ENCODE measurements at regions not wholly inside any gene's neighbourhood (a gene's known extent, or its start where the extent isn't known, plus 50 kb on each side); places are given as distances from the start of the nearest gene placed in this dataset.

DNA sequence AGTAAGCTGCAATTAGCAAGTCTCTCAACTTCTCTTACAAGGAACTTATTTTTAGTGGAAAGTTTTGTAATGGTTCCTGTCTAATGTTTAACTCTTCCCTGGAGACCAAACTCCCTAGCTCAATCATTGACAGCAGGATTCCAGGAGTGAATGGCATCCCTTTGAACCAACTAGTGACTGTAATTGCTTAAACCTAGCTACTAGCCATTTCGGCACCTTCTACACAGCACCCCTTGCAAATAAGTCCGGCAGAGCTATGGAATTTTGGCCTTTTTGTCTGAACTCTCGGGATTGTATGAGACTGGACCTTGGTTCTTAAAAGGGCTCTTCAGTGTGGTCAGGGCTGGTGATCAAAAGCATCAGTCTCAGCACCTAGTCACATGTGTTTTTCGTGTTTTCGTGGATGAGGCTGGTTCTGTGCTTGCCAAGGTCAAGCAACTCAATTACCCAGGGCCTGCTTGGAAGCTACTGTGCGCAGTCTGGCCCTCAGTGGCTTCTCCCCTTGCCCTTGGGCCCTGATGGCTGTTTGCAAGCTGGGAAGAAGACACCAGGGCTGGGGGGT is 135.3 kb upstream of the NEDD9 start:
- ATAC-seq (ENCODE audit: insufficient read depth, low read depth) (no peak), DNase-seq (no peak)
- 0 out of 2 replicates have a peak, but pooled peaks cover 2% of the 10 kb centered on the region for H3K79me2 ChIP-seq (ENCODE audit: insufficient read depth, low read length)
- TF ChIP-seq, protein P1, sequence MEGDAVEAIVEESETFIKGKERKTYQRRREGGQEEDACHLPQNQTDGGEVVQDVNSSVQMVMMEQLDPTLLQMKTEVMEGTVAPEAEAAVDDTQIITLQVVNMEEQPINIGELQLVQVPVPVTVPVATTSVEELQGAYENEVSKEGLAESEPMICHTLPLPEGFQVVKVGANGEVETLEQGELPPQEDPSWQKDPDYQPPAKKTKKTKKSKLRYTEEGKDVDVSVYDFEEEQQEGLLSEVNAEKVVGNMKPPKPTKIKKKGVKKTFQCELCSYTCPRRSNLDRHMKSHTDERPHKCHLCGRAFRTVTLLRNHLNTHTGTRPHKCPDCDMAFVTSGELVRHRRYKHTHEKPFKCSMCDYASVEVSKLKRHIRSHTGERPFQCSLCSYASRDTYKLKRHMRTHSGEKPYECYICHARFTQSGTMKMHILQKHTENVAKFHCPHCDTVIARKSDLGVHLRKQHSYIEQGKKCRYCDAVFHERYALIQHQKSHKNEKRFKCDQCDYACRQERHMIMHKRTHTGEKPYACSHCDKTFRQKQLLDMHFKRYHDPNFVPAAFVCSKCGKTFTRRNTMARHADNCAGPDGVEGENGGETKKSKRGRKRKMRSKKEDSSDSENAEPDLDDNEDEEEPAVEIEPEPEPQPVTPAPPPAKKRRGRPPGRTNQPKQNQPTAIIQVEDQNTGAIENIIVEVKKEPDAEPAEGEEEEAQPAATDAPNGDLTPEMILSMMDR (IDR thresholded peaks at IDR 0.05; ENCODE audit: borderline replicate concordance, extremely low read depth, low read length, poor library complexity, severe bottlenecking): no peak
- TF ChIP-seq EZH2 (IDR thresholded peaks at IDR 0.05; ENCODE audit: borderline replicate concordance, low read depth, low read length, severe bottlenecking): no peak
- H3K27me3 ChIP-seq (ENCODE audit: insufficient read depth, low read length, poor library complexity): no peaks in the 10 kb centered on the region
- H4K20me1 ChIP-seq (ENCODE audit: insufficient read depth, low read length): 0 out of 2 replicates have a peak, but pooled peaks cover 6% of the 10 kb centered on the region
- H3K4me3 ChIP-seq (ENCODE audit: low read depth in 1 of 2, low read length in 2 of 2): no peak overlapping the region
- H3K9me3 ChIP-seq (ENCODE audit: insufficient read depth, low read length, severe bottlenecking): no peaks in the 10 kb centered on the region
- no peak overlapping the region for H2AFZ ChIP-seq (ENCODE audit: low read depth, low read length)
- H3K36me3 ChIP-seq (ENCODE audit: insufficient read depth, low read length): no peaks in the 10 kb centered on the region
- H3K9ac ChIP-seq (ENCODE audit: low read depth, low read length): no peak overlapping the region
- H3K27ac ChIP-seq (ENCODE audit: low read length): no peak overlapping the region
- H3K4me1 ChIP-seq (ENCODE audit: insufficient read depth, low read length): no peaks in the 10 kb centered on the region
- H3K4me2 ChIP-seq (ENCODE audit: insufficient read depth, low read length): no peak overlapping the region

DNA sequence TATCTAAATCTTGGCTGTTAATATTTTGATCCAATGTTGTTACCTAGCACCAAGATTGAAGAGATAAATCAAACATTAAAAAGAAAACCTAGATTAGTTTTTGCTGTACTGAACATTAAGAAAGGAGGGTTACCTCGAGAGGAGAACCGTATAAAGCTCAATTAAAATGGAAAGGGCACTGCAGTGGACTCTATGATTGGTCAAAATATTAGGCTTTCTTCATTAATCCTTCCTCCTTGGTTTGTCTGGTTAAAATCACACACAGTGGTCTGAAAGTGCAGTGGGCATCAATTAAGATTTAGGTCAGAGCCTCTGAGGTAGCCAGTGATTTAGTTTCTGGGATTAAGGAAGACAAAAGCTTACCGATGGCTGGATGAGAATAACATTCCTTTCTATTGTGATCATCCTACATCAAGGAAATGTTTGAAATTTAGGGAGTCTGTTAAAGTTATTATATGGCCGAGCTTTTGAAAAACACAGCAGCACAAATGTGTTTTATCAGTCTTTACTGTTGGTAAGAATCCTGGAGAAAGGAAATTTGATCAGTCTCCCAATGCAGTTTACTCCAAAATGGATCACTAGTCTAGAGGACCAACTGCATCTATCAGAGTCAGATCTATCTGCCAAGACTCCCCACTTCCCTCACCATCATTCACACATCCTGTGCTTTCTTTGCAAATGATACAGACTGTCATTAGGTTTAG is 134.6 kb upstream of the NEDD9 start:
- Histone ChIP-seq H3K27me3 (ENCODE audit: insufficient read depth, low read length, poor library complexity) (no peaks in the 10 kb centered on the region), H4K20me1 (ENCODE audit: insufficient read depth, low read length) (0 out of 2 replicates have a peak, but pooled peaks cover 6% of the 10 kb centered on the region), H3K79me2 (ENCODE audit: insufficient read depth, low read length) (0 out of 2 replicates have a peak, but pooled peaks cover 2% of the 10 kb centered on the region), H3K27ac (ENCODE audit: low read length) (no peak overlapping the region), H3K4me1 (ENCODE audit: insufficient read depth, low read length) (no peaks in the 10 kb centered on the region), H3K4me2 (ENCODE audit: insufficient read depth, low read length) (no peak overlapping the region), H2AFZ (ENCODE audit: low read depth, low read length) (no peak overlapping the region), H3K36me3 (ENCODE audit: insufficient read depth, low read length) (no peaks in the 10 kb centered on the region), H3K4me3 (ENCODE audit: low read depth in 1 of 2, low read length in 2 of 2) (no peak overlapping the region), H3K9me3 (ENCODE audit: insufficient read depth, low read length, severe bottlenecking) (no peaks in the 10 kb centered on the region), H3K9ac (ENCODE audit: low read depth, low read length) (no peak overlapping the region)
- no peak for TF ChIP-seq EZH2 (IDR thresholded peaks at IDR 0.05; ENCODE audit: borderline replicate concordance, low read depth, low read length, severe bottlenecking)
- TF ChIP-seq, protein P1 (IDR thresholded peaks at IDR 0.05; ENCODE audit: borderline replicate concordance, extremely low read depth, low read length, poor library complexity, severe bottlenecking): no peak
- no peak for DNase-seq
- ATAC-seq (ENCODE audit: insufficient read depth, low read depth): no peak

DNA sequence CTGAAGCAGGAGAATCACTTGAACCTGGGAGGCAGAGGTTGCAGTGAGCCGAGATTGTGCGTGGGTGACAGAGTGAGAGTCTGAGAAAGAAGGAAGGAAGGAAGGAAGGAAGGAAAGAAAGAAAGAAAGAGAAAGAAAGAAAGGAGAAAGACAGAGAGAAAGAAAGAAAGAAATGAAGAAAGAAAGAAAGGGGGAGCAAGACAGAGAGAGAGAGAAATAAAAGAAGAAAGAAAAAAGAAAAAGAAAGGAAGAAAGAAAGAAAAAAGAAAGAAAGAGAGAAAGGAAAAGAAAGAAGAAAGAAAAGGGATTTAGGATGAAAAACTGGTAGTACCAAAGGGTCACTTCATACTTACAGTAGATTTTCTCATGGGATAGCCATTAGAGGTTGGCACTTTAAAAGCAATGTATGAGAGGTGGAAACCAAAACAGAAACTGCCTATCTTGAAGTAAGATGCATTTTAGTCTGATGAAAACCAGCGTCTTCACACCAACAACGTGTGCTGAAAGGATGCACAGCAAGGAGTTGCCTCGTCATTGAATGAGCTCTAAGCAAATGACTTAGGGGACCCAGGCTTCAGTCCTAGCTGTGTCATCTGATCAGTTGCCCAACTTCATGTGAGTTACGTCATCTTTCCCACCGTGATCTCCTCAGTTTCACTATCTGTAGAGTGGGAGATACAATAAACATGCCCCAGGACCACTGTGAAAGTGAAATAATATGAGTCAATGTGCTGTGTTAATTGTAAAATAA is 133.9 kb upstream of the NEDD9 start:
- no peak overlapping the region for H3K4me3 ChIP-seq (ENCODE audit: low read depth in 1 of 2, low read length in 2 of 2)
- H3K4me2 ChIP-seq (ENCODE audit: insufficient read depth, low read length): no peak overlapping the region
- 0 out of 2 replicates have a peak, but pooled peaks cover 6% of the 10 kb centered on the region for H4K20me1 ChIP-seq (ENCODE audit: insufficient read depth, low read length)
- no peaks in the 10 kb centered on the region for H3K36me3 ChIP-seq (ENCODE audit: insufficient read depth, low read length)
- ATAC-seq (ENCODE audit: insufficient read depth, low read depth): no peak
- DNase-seq: no peak
- H3K9me3 ChIP-seq (ENCODE audit: insufficient read depth, low read length, severe bottlenecking): no peaks in the 10 kb centered on the region
- no peaks in the 10 kb centered on the region for H3K4me1 ChIP-seq (ENCODE audit: insufficient read depth, low read length)
- no peak overlapping the region for H2AFZ ChIP-seq (ENCODE audit: low read depth, low read length)
- H3K27me3 ChIP-seq (ENCODE audit: insufficient read depth, low read length, poor library complexity): no peaks in the 10 kb centered on the region
- no peak overlapping the region for H3K27ac ChIP-seq (ENCODE audit: low read length)
- H3K79me2 ChIP-seq (ENCODE audit: insufficient read depth, low read length): 0 out of 2 replicates have a peak, but pooled peaks cover 2% of the 10 kb centered on the region
- TF ChIP-seq, protein P1 (IDR thresholded peaks at IDR 0.05; ENCODE audit: borderline replicate concordance, extremely low read depth, low read length, poor library complexity, severe bottlenecking): no peak
- TF ChIP-seq EZH2 (IDR thresholded peaks at IDR 0.05; ENCODE audit: borderline replicate concordance, low read depth, low read length, severe bottlenecking): no peak
- H3K9ac ChIP-seq (ENCODE audit: low read depth, low read length): no peak overlapping the region
